Osteocyte (in vitro differentiated cells): ENCODE measurements at regions not wholly inside any gene's neighbourhood (a gene's known extent, or its start where the extent isn't known, plus 50 kb on each side); places are given as distances from the start of the nearest gene placed in this dataset.
"Not testable (repeated sequence)": the region's sequence is repeated elsewhere in the genome, so short reads cannot be mapped to it uniquely, and the experiment has no call there.

Source experiments
- DNase-seq: peaks from one replicate; pipeline ENCODE4 v3.0.0; 2021; ENCODE audit warnings: mixed read lengths; ENCODE audit not compliant: unreplicated experiment; ENCODE audit errors: extremely low spot score
- H3K27ac Mint-ChIP-seq: one replicate; pipeline ENCODE4 v1.8.0; 2021; ENCODE audit warnings: mild to moderate bottlenecking, mixed read lengths; ENCODE audit not compliant: unreplicated experiment
- H3K27me3 Mint-ChIP-seq: one replicate; pipeline ENCODE4 v1.8.0; 2021; ENCODE audit warnings: mixed read lengths; ENCODE audit not compliant: unreplicated experiment
- H3K36me3 Mint-ChIP-seq: one replicate; pipeline ENCODE4 v1.8.0; 2021; ENCODE audit warnings: mixed read lengths; ENCODE audit not compliant: unreplicated experiment
- H3K4me1 Mint-ChIP-seq: one replicate; pipeline ENCODE4 v1.8.0; 2021; ENCODE audit warnings: mixed read lengths; ENCODE audit not compliant: unreplicated experiment
- H3K4me3 Mint-ChIP-seq: one replicate; pipeline ENCODE4 v1.8.0; 2021; ENCODE audit warnings: mild to moderate bottlenecking, moderate library complexity, mixed read lengths; ENCODE audit not compliant: unreplicated experiment
- H3K9me3 Mint-ChIP-seq: one replicate; pipeline ENCODE4 v1.8.0; 2021; ENCODE audit warnings: mixed read lengths; ENCODE audit not compliant: unreplicated experiment
- TF ChIP-seq, protein P1 (sequence below): fragments of 200-600 bp; sonication (generic); IDR thresholded peaks from 2 replicates; pipeline ENCODE4 v1.5.0; 2021; ENCODE audit warnings: antibody characterized with exemption, mild to moderate bottlenecking, moderate library complexity

DNA sequence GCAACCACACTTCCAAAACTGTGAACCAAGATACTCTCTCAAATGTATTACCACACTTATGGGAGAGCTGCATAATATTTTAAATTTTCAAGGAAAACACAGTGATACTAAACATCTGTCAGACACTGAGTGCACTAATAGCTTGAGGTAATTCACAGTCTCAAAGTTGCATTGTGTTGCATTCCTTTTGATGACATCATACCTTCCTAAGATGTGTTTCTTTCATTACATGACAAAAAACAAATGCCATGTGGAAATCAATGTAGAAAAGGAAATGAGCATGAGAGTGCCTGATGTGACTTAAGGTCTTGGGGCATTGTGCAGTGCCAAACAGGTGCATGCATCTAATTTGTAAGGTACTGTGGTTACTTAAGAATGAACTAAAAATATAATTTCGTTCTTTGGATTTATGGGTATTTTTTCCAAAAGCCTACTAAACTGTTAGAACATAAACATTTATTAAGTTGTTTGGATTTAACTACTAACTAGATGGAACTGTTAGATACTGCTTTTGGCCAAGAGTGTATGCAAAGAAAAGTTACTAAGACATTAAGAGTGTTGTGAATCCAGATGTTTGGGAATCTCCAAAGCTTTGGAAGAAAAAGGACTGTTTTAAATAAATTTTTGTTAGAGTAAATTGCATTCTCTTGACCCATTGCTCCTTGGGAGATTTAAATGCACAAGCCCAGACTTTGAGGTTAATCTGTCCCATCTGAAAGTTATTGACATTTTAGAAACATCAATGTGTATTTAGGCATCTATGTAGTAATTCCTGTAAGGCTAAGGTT is 496.2 kb upstream of the SEMA3D start:
- Mint-ChIP-seq H3K36me3 (peaks cover 5% of the 10 kb centered on the region), H3K4me1 (peaks cover 7% of the 10 kb centered on the region), H3K27ac (no peak overlapping the region), H3K27me3 (no peaks in the 10 kb centered on the region), H3K9me3 (peaks cover 22% of the 10 kb centered on the region), H3K4me3 (no peak overlapping the region)
- TF ChIP-seq, protein P1, sequence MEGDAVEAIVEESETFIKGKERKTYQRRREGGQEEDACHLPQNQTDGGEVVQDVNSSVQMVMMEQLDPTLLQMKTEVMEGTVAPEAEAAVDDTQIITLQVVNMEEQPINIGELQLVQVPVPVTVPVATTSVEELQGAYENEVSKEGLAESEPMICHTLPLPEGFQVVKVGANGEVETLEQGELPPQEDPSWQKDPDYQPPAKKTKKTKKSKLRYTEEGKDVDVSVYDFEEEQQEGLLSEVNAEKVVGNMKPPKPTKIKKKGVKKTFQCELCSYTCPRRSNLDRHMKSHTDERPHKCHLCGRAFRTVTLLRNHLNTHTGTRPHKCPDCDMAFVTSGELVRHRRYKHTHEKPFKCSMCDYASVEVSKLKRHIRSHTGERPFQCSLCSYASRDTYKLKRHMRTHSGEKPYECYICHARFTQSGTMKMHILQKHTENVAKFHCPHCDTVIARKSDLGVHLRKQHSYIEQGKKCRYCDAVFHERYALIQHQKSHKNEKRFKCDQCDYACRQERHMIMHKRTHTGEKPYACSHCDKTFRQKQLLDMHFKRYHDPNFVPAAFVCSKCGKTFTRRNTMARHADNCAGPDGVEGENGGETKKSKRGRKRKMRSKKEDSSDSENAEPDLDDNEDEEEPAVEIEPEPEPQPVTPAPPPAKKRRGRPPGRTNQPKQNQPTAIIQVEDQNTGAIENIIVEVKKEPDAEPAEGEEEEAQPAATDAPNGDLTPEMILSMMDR = no peak
- DNase-seq = no peak

DNA sequence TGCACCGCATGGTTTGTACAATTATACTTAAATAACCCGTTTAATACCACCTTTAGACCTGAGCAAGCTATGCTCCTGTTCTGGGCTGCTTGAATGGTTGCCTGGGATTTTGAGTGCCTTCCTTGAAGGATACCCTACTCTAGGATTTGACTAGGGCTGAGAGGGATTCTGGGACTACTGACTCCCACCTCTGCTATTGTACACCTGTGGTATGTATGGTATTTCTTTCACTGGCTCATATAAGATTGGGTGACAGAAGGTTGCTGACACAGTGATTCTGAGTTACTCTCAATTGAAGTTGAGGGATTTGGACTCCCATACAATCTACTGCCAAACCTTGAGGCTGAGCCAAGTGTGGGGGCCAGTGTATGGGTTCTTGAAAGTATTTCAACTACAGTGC is 494.4 kb upstream of the SEMA3D start:
- no peak for DNase-seq
- Mint-ChIP-seq H3K27me3 (no peaks in the 10 kb centered on the region), H3K27ac (no peak overlapping the region), H3K9me3 (peaks cover 21% of the 10 kb centered on the region), H3K4me1 (peaks cover 7% of the 10 kb centered on the region), H3K36me3 (peaks cover 5% of the 10 kb centered on the region), H3K4me3 (no peak overlapping the region)
- TF ChIP-seq, protein P1 = no peak

DNA sequence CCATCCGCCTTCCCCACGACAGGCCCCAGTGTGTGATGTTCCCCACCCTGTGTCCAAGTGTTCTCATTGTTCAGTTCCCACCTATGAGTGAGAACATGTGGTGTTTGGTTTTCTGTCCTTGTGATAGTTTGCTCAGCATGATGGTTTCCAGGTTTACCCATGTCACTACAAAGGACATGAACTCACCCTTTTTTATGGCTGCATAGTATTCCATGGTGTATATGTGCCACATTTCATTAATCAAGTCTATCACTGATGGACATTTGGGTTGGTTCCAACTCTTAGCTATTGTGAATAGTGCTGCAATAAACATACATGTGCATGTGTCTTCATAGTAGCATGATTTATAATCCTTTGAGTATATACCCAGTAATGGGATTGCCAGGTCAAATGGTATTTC is 488.2 kb upstream of the SEMA3D start:
- not testable (repeated sequence) for H3K27me3 Mint-ChIP-seq, DNase-seq, H3K27ac Mint-ChIP-seq, H3K4me3 Mint-ChIP-seq, H3K36me3 Mint-ChIP-seq
- peaks cover 11% of the 10 kb centered on the region for H3K4me1 Mint-ChIP-seq
- peaks cover 15% of the 10 kb centered on the region for H3K9me3 Mint-ChIP-seq

GRCh38 chr7:85673876-85674275 is 487.0 kb upstream of the SEMA3D start:
- TF ChIP-seq, protein P1 = no peak

GRCh38 chr7:85669225-85669624 is 482.4 kb upstream of the SEMA3D start:
- Mint-ChIP-seq H3K27ac (no peak overlapping the region), H3K4me1 (peaks cover 44% of the 10 kb centered on the region), H3K27me3 (no peaks in the 10 kb centered on the region), H3K36me3 (no peaks in the 10 kb centered on the region), H3K4me3 (no peak overlapping the region), H3K9me3 (peaks cover 3% of the 10 kb centered on the region)
- no peak for DNase-seq
- TF ChIP-seq, protein P1 = no peak

More at GRCh38 chr7:85673876-85674275, 487.0 kb upstream of the SEMA3D start:
- no peaks in the 10 kb centered on the region for H3K27me3 Mint-ChIP-seq
- H3K9me3 Mint-ChIP-seq = peaks cover 15% of the 10 kb centered on the region
- no peak overlapping the region for H3K27ac Mint-ChIP-seq
- H3K4me3 Mint-ChIP-seq = no peak overlapping the region
- no peak for DNase-seq
- peaks cover 5% of the 10 kb centered on the region for H3K36me3 Mint-ChIP-seq
- peaks cover 23% of the 10 kb centered on the region for H3K4me1 Mint-ChIP-seq
